Left kidney (tissue), 1 donor: ENCODE measurements at regions not wholly inside any gene's neighbourhood (a gene's known extent, or its start where the extent isn't known, plus 50 kb on each side); places are given as distances from the start of the nearest gene placed in this dataset.
"Not testable (repeated sequence)": the region's sequence is repeated elsewhere in the genome, so short reads cannot be mapped to it uniquely, and the experiment has no call there.

Experiments
- DNase-seq: peaks from one replicate; pipeline ENCODE4 v3.0.0-alpha.2; 2013

GRCh38 chr10:2340831-2341647, 603.7 kb upstream of the ADARB2 start:
- no peak for DNase-seq

- no peak for DNase-seq
Observed at GRCh38 chr10:2335626-2336025, 598.3 kb upstream of the ADARB2 start.

GRCh38 chr10:2334575-2334974, 597.2 kb upstream of the ADARB2 start:
- DNase-seq, result no peak

GRCh38 chr10:2329082-2329481, 591.8 kb upstream of the ADARB2 start:
- no peak for DNase-seq

- no peak for DNase-seq
Observed at GRCh38 chr10:2326411-2326810, 589.1 kb upstream of the ADARB2 start.

- DNase-seq, result not testable (repeated sequence)
Observed at GRCh38 chr10:2315045-2315485, 577.7 kb upstream of the ADARB2 start.

- no peak for DNase-seq
Observed at GRCh38 chr10:2306081-2306480, 568.8 kb upstream of the ADARB2 start.

- no peak for DNase-seq
Observed at GRCh38 chr10:2303169-2303568, 565.8 kb upstream of the ADARB2 start.

GRCh38 chr10:2301227-2301626, 563.9 kb upstream of the ADARB2 start:
- no peak for DNase-seq

- no peak for DNase-seq
Observed at GRCh38 chr10:2300231-2300630, 562.9 kb upstream of the ADARB2 start.

GRCh38 chr10:2296179-2296891, 559.0 kb upstream of the ADARB2 start:
- DNase-seq, result no peak

- DNase-seq, result no peak
Observed at GRCh38 chr10:2294739-2295138, 557.4 kb upstream of the ADARB2 start.

GRCh38 chr10:2284071-2284470, 546.7 kb upstream of the ADARB2 start:
- DNase-seq, result no peak

- DNase-seq, result no peak
Observed at GRCh38 chr10:2282202-2282601, 544.9 kb upstream of the ADARB2 start.

- no peak for DNase-seq
Observed at GRCh38 chr10:2280713-2281300, 543.5 kb upstream of the ADARB2 start.

- DNase-seq, result no peak
Observed at GRCh38 chr10:2279711-2280110, 542.4 kb upstream of the ADARB2 start.

GRCh38 chr10:2278363-2278762, 541.0 kb upstream of the ADARB2 start:
- no peak for DNase-seq

- DNase-seq, result no peak
Observed at GRCh38 chr10:2263561-2263960, 526.2 kb upstream of the ADARB2 start.

GRCh38 chr10:2262878-2263277, 525.6 kb upstream of the ADARB2 start:
- DNase-seq, result no peak

GRCh38 chr10:2262333-2262732, 525.0 kb upstream of the ADARB2 start:
- no peak for DNase-seq

- no peak for DNase-seq
Observed at GRCh38 chr10:2256241-2256640, 518.9 kb upstream of the ADARB2 start.

GRCh38 chr10:2252096-2252495, 514.8 kb upstream of the ADARB2 start:
- DNase-seq, result no peak

GRCh38 chr10:2251631-2252030, 514.3 kb upstream of the ADARB2 start:
- DNase-seq, result peak; percentile 19
